CD8-positive, alpha-beta memory T cell (primary cell): ENCODE measurements at regions not wholly inside any gene's neighbourhood (a gene's known extent, or its start where the extent isn't known, plus 50 kb on each side); places are given as distances from the start of the nearest gene placed in this dataset.
"Not testable (repeated sequence)": the region's sequence is repeated elsewhere in the genome, so short reads cannot be mapped to it uniquely, and the experiment has no call there.

Experiments used
- CTCF ChIA-PET: fragments of 350-600 bp; sonication (Branson Sonifier 250); formaldehyde crosslinking; loops from one replicate; lab custom pipeline; 2021; ENCODE audit warnings: antibody characterized with exemption; lab: Charles Lee
- POLR2A ChIA-PET: fragments of 350-600 bp; sonication (Branson Sonifier 250); formaldehyde crosslinking; loops from one replicate; lab custom pipeline; 2021; ENCODE audit warnings: antibody characterized with exemption; lab: Charles Lee
- DNase-seq, 5 donors: peaks; one replicate each; pipeline versions ENCODE4 v3.0.0 to v3.0.0-alpha.2; 2020 to 2022; ENCODE audit warnings: mixed read lengths in 1 of 5
- H3K27ac ChIP-seq: one replicate; pipeline ENCODE4 v1.7.0; 2013; ENCODE audit warnings: low read depth, mild to moderate bottlenecking, low read length, moderate library complexity
- H3K27me3 ChIP-seq: 2 replicates; pipeline ENCODE4 v1.7.0; 2013; ENCODE audit warnings: low read length, mild to moderate bottlenecking; ENCODE audit not compliant: insufficient read depth, poor library complexity, severe bottlenecking
- H3K36me3 ChIP-seq: 2 replicates; pipeline ENCODE4 v1.7.0; 2013; ENCODE audit warnings: mild to moderate bottlenecking, low read length, moderate library complexity; ENCODE audit not compliant: insufficient read depth
- H3K4me1 ChIP-seq: 2 replicates; pipeline ENCODE4 v1.7.0; 2013; ENCODE audit warnings: mild to moderate bottlenecking, low read length, moderate library complexity; ENCODE audit not compliant: insufficient read depth
- H3K4me3 ChIP-seq: 2 replicates; pipeline ENCODE4 v1.7.0; 2013; ENCODE audit warnings: mild to moderate bottlenecking, low read length
- H3K9me3 ChIP-seq: 2 replicates; pipeline ENCODE4 v1.7.0; 2013; ENCODE audit warnings: mild to moderate bottlenecking, low read length
- H3K27ac Mint-ChIP-seq, 8 donors: one replicate each; pipeline ENCODE4 v1.8.0; 2020 to 2021; ENCODE audit warnings: mixed read lengths in 8 of 8, mild to moderate bottlenecking in 6 of 8, inconsistent platforms in 3 of 8, moderate library complexity in 3 of 8
- H3K27me3 Mint-ChIP-seq, 2 donors: one replicate each; pipeline ENCODE4 v1.8.0; 2020 to 2021; ENCODE audit warnings: mixed read lengths in 2 of 2, mild to moderate bottlenecking in 1 of 2, moderate library complexity in 1 of 2
- H3K36me3 Mint-ChIP-seq, 3 donors: one replicate each; pipeline ENCODE4 v1.8.0; 2020 to 2021; ENCODE audit warnings: mixed read lengths in 3 of 3, inconsistent platforms in 1 of 3, mild to moderate bottlenecking in 1 of 3
- H3K4me1 Mint-ChIP-seq, 3 donors: one replicate each; pipeline ENCODE4 v1.8.0; 2020 to 2021; ENCODE audit warnings: mixed read lengths in 3 of 3, inconsistent platforms in 1 of 3, mild to moderate bottlenecking in 1 of 3
- H3K4me3 Mint-ChIP-seq, 7 donors: one replicate each; pipeline ENCODE4 v1.8.0; 2020 to 2021; ENCODE audit warnings: mixed read lengths in 7 of 7, mild to moderate bottlenecking in 6 of 7, moderate library complexity in 4 of 7, inconsistent platforms in 2 of 7
- H3K9me3 Mint-ChIP-seq, 5 donors: one replicate each; pipeline ENCODE4 v1.8.0; 2020 to 2022; ENCODE audit warnings: mixed read lengths in 5 of 5, mild to moderate bottlenecking in 3 of 5, moderate library complexity in 2 of 5, inconsistent platforms in 1 of 5

- H3K4me1 ChIP-seq, result peaks cover 41% of the 10 kb centered on the region
- no peaks in the 10 kb centered on the region for H3K27me3 ChIP-seq
- no peak overlapping the region for H3K27ac ChIP-seq
- Mint-ChIP-seq H3K4me1 (peaks cover 36 to 53% (median 41%) of the 10 kb centered on the region in 3 donors), H3K4me3 (peak overlapping the region in 2 of 7 donors; percentile 1 to 57), H3K27ac (peak overlapping the region in 7 of 8 donors; percentile 33 to 80 (median 80)), H3K36me3 (peaks cover 0 to 1% (median 0%) of the 10 kb centered on the region in 3 donors), H3K27me3 (no peaks in the 10 kb centered on the region), H3K9me3 (no peaks in the 10 kb centered on the region)
- DNase-seq, result no peak
- ChIA-PET POLR2A (interaction anchor here (2.5 kb wide), 1 partner anchor 15 kb away, joined by 11 read pairs; no protein-coding TSS in a partner anchor), CTCF (interaction anchor here (0.8 to 1.1 kb wide), 2 partner anchors 14 to 19 kb away, joined by 3 read pairs; no protein-coding TSS in a partner anchor)
- H3K4me3 ChIP-seq, result no peak overlapping the region
- H3K36me3 ChIP-seq, result no peaks in the 10 kb centered on the region
- no peaks in the 10 kb centered on the region for H3K9me3 ChIP-seq
Measured at GRCh38 chr4:184282895-184283654, 65.4 kb upstream of the ENPP6 start.

- Mint-ChIP-seq H3K27me3 (no peaks in the 10 kb centered on the region), H3K4me1 (peaks cover 31 to 46% (median 34%) of the 10 kb centered on the region in 3 donors), H3K27ac (peak overlapping the region; percentile 21 to 80 (median 74)), H3K36me3 (peaks cover 0 to 1% (median 0%) of the 10 kb centered on the region in 3 donors), H3K9me3 (no peaks in the 10 kb centered on the region), H3K4me3 (peak overlapping the region in 6 of 7 donors; percentile 24 to 57 (median 41))
- peaks cover 36% of the 10 kb centered on the region for H3K4me1 ChIP-seq
- H3K27me3 ChIP-seq, result no peaks in the 10 kb centered on the region
- no peaks in the 10 kb centered on the region for H3K9me3 ChIP-seq
- ChIA-PET POLR2A (interaction anchor here (2.5 kb wide), 1 partner anchor 14 kb away, joined by 11 read pairs; no protein-coding TSS in a partner anchor), CTCF (interaction anchor here (0.9 to 2.4 kb wide), 5 partner anchors 12 to 24 kb away, joined by 3 to 13 read pairs (median 4); no protein-coding TSS in a partner anchor)
- peak; percentile 13 to 74 (median 42) for DNase-seq
- no peak overlapping the region for H3K4me3 ChIP-seq
- H3K27ac ChIP-seq, result no peak overlapping the region
- no peaks in the 10 kb centered on the region for H3K36me3 ChIP-seq
Measured at GRCh38 chr4:184282251-184282713, 64.6 kb upstream of the ENPP6 start.

- Histone ChIP-seq H3K9me3 (no peaks in the 10 kb centered on the region), H3K27ac (no peak overlapping the region), H3K4me1 (peaks cover 36% of the 10 kb centered on the region), H3K4me3 (no peak overlapping the region), H3K27me3 (no peaks in the 10 kb centered on the region), H3K36me3 (no peaks in the 10 kb centered on the region)
- peaks cover 0 to 4% (median 4%) of the 10 kb centered on the region in 3 donors for H3K36me3 Mint-ChIP-seq
- H3K27me3 Mint-ChIP-seq, result no peaks in the 10 kb centered on the region
- peak overlapping the region in 6 of 7 donors; percentile 5 to 57 (median 52) for H3K4me3 Mint-ChIP-seq
- peaks cover 0 to 3% (median 3%) of the 10 kb centered on the region in 5 donors for H3K9me3 Mint-ChIP-seq
- H3K27ac Mint-ChIP-seq, result peak overlapping the region; percentile 67 to 91 (median 80)
- ChIA-PET CTCF (interaction anchor here (0.9 to 2.4 kb wide), 7 partner anchors 11 to 31 kb away, joined by 3 to 13 read pairs (median 5); no protein-coding TSS in a partner anchor), POLR2A (interaction anchor here (1.1 to 2.5 kb wide), 2 partner anchors 13 to 193 kb away, joined by 4 to 11 read pairs; partner anchors contain the start of gene IRF2)
- H3K4me1 Mint-ChIP-seq, result peaks cover 31 to 46% (median 34%) of the 10 kb centered on the region in 3 donors
- no peak for DNase-seq
Measured at GRCh38 chr4:184281231-184282139, 63.8 kb upstream of the ENPP6 start.

DNA sequence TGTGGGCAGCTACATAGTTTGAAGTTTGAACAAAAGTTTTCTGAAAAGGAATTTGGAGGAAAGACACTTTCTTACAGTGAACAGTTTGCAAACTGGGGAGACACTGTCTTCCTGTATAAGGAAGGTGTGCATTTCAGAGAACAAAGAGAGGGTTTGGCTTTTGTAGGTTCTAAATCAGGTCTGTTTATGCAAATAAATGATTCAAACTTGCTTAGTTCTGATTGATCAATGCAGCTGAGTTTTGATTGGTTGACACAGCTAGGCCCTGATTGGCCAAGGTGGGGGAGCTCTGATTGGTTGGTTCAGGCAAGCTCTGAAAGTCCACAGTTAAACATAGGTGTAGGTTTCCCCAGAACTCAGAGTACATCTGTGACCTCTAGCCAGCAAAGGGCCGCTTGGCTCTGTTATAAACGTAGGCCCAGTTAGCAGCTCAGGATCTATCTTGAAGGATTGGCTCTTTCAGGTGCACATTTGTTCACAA is 63.0 kb upstream of the ENPP6 start:
- Mint-ChIP-seq H3K27ac (peak overlapping the region in 7 of 8 donors; percentile 23 to 70 (median 55)), H3K27me3 (no peaks in the 10 kb centered on the region), H3K36me3 (peaks cover 0 to 7% (median 6%) of the 10 kb centered on the region in 3 donors), H3K4me1 (peaks cover 31 to 46% (median 34%) of the 10 kb centered on the region in 3 donors), H3K9me3 (peaks cover 0 to 5% (median 3%) of the 10 kb centered on the region in 5 donors), H3K4me3 (peak overlapping the region in 1 of 7 donors; percentile 62)
- Histone ChIP-seq H3K9me3 (no peaks in the 10 kb centered on the region), H3K27ac (no peak overlapping the region), H3K4me3 (no peak overlapping the region), H3K36me3 (no peaks in the 10 kb centered on the region), H3K4me1 (peaks cover 36% of the 10 kb centered on the region), H3K27me3 (no peaks in the 10 kb centered on the region)
- peak in 2 of 5 donors; percentile 13 to 17 for DNase-seq
- ChIA-PET POLR2A (interaction anchor here (1.1 kb wide), 1 partner anchor 194 kb away, joined by 4 read pairs; the partner anchor contains the start of gene IRF2), CTCF (interaction anchor here (1.2 to 2.4 kb wide), 5 partner anchors 11 to 125 kb away, joined by 3 to 13 read pairs (median 7); no protein-coding TSS in a partner anchor)

DNA sequence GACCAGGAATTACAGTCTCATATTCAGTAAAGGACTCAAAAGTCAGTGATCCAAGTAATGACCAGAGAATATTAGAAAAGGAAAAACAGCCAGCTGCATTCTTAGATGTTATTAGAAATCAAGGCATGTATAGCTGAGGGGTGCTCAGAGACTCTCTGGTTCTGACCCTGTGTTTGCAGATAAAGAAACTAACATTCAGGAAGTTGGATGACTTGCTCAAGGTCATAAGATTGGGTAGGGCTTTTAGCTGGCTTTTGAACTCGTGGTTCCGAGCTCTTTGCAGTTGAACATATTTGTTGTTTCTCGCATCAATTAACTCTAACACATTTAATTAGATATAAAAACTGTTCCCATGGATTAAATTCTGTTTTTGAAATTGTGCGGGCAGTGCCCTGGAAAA is 62.5 kb upstream of the ENPP6 start:
- peaks cover 36% of the 10 kb centered on the region for H3K4me1 ChIP-seq
- no peak overlapping the region for H3K4me3 ChIP-seq
- H3K9me3 ChIP-seq, result no peaks in the 10 kb centered on the region
- DNase-seq, result no peak
- peak overlapping the region in 3 of 8 donors; percentile 23 to 67 (median 47) for H3K27ac Mint-ChIP-seq
- peaks cover 0 to 7% (median 6%) of the 10 kb centered on the region in 3 donors for H3K36me3 Mint-ChIP-seq
- H3K27ac ChIP-seq, result no peak overlapping the region
- peaks cover 0 to 5% (median 3%) of the 10 kb centered on the region in 5 donors for H3K9me3 Mint-ChIP-seq
- ChIA-PET CTCF (interaction anchor here (0.9 to 2.4 kb wide), 5 partner anchors 11 to 433 kb away, joined by 3 to 13 read pairs (median 7); no protein-coding TSS in a partner anchor), POLR2A (no interaction called here)
- no peaks in the 10 kb centered on the region for H3K36me3 ChIP-seq
- H3K4me1 Mint-ChIP-seq, result peaks cover 31 to 46% (median 34%) of the 10 kb centered on the region in 3 donors
- H3K27me3 ChIP-seq, result no peaks in the 10 kb centered on the region
- peaks cover 0 to 1% of the 10 kb centered on the region in 2 donors for H3K27me3 Mint-ChIP-seq
- no peak overlapping the region for H3K4me3 Mint-ChIP-seq

GRCh38 chr4:184279496-184280061 is 61.9 kb upstream of the ENPP6 start:
- DNase-seq, result no peak
- ChIA-PET CTCF (interaction anchor here (0.9 to 2.4 kb wide), 5 partner anchors 10 to 434 kb away, joined by 3 to 13 read pairs (median 7); no protein-coding TSS in a partner anchor), POLR2A (no interaction called here)
- H3K9me3 Mint-ChIP-seq, result peaks cover 0 to 5% (median 3%) of the 10 kb centered on the region in 5 donors
- H3K4me1 ChIP-seq, result peaks cover 36% of the 10 kb centered on the region
- H3K9me3 ChIP-seq, result no peaks in the 10 kb centered on the region
- H3K27ac Mint-ChIP-seq, result no peak overlapping the region
- no peaks in the 10 kb centered on the region for H3K27me3 ChIP-seq
- peaks cover 31 to 45% (median 34%) of the 10 kb centered on the region in 3 donors for H3K4me1 Mint-ChIP-seq
- no peak overlapping the region for H3K4me3 ChIP-seq
- peaks cover 0 to 7% (median 6%) of the 10 kb centered on the region in 3 donors for H3K36me3 Mint-ChIP-seq
- no peaks in the 10 kb centered on the region for H3K36me3 ChIP-seq
- peaks cover 0 to 1% of the 10 kb centered on the region in 2 donors for H3K27me3 Mint-ChIP-seq
- no peak overlapping the region for H3K27ac ChIP-seq
- H3K4me3 Mint-ChIP-seq, result peak overlapping the region in 1 of 7 donors; percentile 32

DNA sequence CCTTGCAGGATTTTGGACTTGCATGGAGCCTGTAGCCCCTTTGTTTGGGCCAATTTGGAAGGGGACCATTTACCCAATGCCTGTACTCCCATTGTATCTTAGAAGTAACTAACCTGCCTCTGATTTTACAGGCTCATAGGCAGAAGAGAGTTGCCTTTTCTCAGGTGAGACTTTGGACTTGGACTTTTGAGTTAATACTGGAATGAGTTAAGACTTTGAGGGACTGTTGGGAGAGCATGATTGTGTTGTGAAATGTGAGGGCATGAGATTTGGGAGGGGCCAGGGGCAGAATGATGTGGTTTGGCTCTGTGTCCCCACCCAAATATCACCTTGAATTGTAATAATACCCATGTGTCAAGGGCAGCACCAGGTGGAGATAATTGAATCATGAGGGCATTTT is 60.1 kb upstream of the ENPP6 start:
- peak overlapping the region in 1 of 8 donors; percentile 52 for H3K27ac Mint-ChIP-seq
- peaks cover 28% of the 10 kb centered on the region for H3K4me1 ChIP-seq
- H3K4me3 ChIP-seq, H3K9me3 Mint-ChIP-seq, H3K27me3 Mint-ChIP-seq, POLR2A ChIA-PET, H3K27me3 ChIP-seq, H3K4me3 Mint-ChIP-seq, H3K36me3 Mint-ChIP-seq, H3K36me3 ChIP-seq, DNase-seq, H3K9me3 ChIP-seq, H3K27ac ChIP-seq: not testable (repeated sequence)
- peaks cover 26 to 43% (median 31%) of the 10 kb centered on the region in 3 donors for H3K4me1 Mint-ChIP-seq
- CTCF ChIA-PET, result interaction anchor here (1.1 kb wide), 1 partner anchor 9 kb away, joined by 3 read pairs; no protein-coding TSS in a partner anchor
